T47D (cell line): ENCODE measurements at regions not wholly inside any gene's neighbourhood (a gene's known extent, or its start where the extent isn't known, plus 50 kb on each side); places are given as distances from the start of the nearest gene placed in this dataset.
A peak's percentile ranks its signal among the peaks of the same experiment; 100 is the strongest.
"Not testable (repeated sequence)": the region's sequence is repeated elsewhere in the genome, so short reads cannot be mapped to it uniquely, and the experiment has no call there.

Source experiments
- DNase-seq, 2 experiments: peaks; one replicate each; pipeline versions ENCODE4 v3.0.0 to v3.0.0-alpha.2; 2011 to 2012; ENCODE audit warnings: low read depth in 1 of 2, low spot score in 1 of 2
- JUND ChIP-seq: IDR thresholded peaks from 2 replicates; pipeline ENCODE4 v1.6.1; 2012; ENCODE audit warnings: low read depth
- in situ Hi-C: cut with HindIII; loops from 2 replicates; pipeline ENCODE4 v1.10.0; 2016; ENCODE audit warnings: low sequenced_read_pairs, low pct_unique_long_range_greater_than_20kb

DNA sequence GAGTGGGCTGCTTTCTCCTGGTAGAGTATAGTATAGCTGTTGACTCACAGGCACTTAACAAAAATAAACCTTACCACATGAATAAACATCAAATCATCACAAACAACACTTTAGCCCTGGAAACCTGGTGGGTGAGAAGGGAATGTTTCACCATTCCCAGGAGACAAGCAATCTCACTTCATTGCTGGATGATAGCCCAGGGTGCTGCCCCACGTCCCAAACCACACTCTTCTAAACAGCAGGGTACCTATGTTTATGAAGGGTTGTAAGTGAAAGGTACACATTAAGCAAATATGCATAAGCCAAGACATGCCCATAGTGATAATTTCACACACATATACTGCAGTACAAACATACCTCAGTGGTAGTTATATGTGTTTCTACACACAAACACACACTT, 276.2 kb downstream of the FGFR2 start:
- DNase-seq = no peak
- in situ Hi-C loops = no loop called here
- TF ChIP-seq JUND = no peak

GRCh38 chr10:121322776-121323175, 275.5 kb downstream of the FGFR2 start:
- in situ Hi-C loops = no loop called here
- no peak for TF ChIP-seq JUND
- DNase-seq = no peak

GRCh38 chr10:121323443-121323842, 274.8 kb downstream of the FGFR2 start:
- in situ Hi-C loops = no loop called here
- no peak for TF ChIP-seq JUND
- no peak for DNase-seq

DNA sequence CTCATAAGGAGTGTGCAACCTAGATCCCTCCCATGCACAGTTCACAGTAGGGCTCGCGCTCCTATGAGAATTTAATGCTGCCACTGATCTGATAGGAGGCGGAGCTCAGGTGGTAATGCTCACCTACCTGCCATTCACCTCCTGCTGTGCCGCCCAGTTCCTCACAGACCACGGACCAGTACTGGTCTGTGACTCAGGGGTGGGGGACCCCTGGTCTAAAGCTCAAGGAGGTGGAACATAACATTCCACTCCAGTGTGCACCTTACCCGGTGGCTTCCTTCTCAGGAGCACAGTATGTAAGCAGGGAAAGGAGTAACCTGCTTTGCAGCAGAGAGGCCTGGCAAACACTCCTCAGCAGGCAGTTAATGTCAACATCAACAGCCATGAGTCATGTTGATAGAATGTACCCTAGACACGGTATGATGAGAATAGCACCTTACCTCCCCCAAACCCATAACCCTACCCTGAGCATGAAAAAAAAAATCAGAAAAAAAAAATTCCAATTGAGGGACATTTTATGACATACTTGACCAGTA, 273.5 kb downstream of the FGFR2 start:
- DNase-seq = peak; percentile 5 to 72
- peak; percentile 57; the same call in 1 of the 2 replicates for TF ChIP-seq JUND
- in situ Hi-C loops = no loop called here

DNA sequence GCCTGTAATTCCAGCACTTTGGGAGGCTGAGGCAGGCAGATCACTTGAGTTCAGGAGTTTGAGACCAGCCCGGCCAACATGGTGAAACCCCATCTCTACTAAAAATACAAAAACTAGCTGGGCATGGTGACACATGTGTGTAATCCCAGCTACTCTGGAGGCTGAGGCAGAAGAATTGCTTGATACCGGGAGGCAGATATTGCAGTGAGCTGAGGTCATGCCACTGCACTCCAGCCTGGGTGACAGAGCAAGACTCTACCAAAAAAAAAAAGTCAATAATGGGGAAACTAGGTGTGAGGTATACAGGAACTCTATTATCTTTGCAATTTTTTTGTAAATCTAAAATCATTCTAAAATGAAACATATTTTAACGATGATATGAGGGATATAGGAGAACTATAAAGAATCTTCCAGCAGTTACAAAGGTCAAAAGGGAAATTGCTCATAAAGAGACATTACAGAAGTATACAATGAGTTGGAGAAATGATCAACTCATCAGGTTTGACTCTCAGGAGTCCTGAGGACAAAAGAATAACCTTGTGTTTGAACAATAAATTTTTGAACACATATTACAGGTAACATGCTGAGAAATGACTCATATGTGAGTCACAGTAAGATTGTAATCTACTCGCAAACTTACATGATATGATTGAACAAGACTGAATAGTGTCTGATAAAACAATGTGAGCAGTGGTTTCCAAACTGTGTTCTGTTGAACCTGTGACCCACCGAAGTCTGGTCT, 272.6 kb downstream of the FGFR2 start:
- peak in 1 of 2 experiments; percentile 16 for DNase-seq
- in situ Hi-C loops = no loop called here
- no peak for TF ChIP-seq JUND

- no peak for TF ChIP-seq JUND
- DNase-seq = no peak
- in situ Hi-C loops = no loop called here
These were observed 271.3 kb downstream of the FGFR2 start for GRCh38 chr10:121326905-121327304.

DNA sequence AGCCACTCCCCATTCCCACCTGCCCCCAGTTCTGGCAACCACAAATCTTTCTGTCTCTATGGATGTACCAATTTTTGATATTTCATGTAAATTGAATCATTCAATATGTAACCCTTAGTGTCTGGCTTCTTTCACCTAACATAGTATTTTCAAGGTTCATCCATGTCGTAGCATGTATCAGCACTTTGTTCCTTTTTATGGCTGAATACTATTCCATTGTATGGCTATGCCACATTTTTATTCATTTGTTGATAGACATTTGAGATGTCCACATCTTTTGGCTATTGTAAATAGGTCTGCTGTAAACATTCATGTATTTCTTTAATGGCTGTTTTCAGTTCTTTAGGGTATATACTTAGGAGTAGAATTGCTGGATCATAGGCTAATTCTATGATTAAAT, 270.5 kb downstream of the FGFR2 start:
- no peak for TF ChIP-seq JUND
- in situ Hi-C loops = no loop called here

GRCh38 chr10:121329631-121330030, 268.6 kb downstream of the FGFR2 start:
- in situ Hi-C loops, DNase-seq: not testable (repeated sequence)

More for the DNA sequence above, 270.5 kb downstream of the FGFR2 start:
- DNase-seq = no peak

DNA sequence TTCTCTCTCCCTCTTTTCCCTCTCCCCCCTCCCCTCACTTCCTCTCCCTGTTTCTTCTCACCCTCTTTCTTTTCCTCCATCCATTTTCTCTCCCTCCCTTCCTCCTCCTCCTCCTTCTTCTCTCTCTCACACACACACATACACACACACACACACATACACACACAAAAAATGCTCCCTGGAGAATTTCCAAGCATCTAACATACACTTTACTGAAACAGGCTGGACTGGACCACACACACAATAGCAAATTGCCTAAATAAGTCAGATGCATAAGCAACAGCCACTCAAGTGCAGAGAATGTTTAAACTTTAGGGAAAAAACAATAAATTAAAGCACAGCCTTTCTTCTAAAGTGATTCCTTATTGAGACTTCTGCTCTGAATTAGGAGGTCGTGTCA, 267.7 kb downstream of the FGFR2 start:
- peak in 1 of 2 experiments; percentile 6 for DNase-seq
- TF ChIP-seq JUND = no peak
- in situ Hi-C loops = no loop called here

DNA sequence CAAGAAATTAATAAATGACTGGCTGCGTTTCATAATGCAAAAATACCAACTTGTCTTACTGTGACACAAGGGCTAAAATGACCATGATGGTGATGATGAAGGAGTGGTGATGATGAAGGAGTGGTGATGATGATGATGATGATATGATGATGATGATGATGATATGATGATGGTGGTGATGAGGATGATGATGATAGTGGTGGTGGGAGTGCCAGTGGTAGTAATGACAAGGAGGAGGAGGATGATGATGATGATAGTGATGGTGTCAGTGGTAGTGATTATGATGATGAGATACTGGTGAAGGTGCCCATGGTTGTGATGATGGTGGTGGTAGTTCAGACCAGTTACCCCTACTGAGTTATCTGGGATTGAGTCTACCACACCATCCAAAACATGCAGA, 265.9 kb downstream of the FGFR2 start:
- in situ Hi-C loops = no loop called here
- no peak for TF ChIP-seq JUND
- no peak for DNase-seq

GRCh38 chr10:121332829-121333765, 265.1 kb downstream of the FGFR2 start:
- no peak for TF ChIP-seq JUND
- in situ Hi-C loops = no loop called here
- DNase-seq = peak in 1 of 2 experiments; percentile 10

DNA sequence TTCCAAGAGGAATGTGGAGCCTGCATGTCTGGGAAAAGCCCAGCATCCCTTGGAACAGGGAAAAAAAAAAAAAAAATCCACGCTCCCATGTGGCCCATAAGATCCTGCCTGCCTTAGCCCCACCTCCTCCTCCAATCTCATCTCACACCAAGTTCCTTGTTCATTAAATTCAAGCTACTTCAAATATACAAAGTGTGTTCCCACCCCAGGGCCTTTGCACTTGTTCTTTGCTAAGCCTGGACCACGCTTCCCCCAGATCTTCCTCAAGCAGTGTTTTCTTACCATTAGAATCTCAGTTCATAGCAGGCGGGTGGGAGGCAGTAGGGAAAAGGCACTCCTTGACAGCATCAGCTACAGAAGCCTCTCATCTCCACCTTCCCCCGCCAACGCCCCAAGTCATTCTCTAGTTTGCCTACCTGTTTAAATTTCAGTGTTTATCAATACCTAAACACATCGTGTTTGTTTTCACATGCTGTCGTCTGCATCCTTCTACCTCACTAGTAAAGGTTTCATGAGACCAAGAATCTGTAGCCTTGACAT, 262.8 kb downstream of the FGFR2 start:
- no peak for DNase-seq
- in situ Hi-C loops = no loop called here
- no peak for TF ChIP-seq JUND
